HG03280 (cell line): ENCODE measurements at regions not wholly inside any gene's neighbourhood (a gene's known extent, or its start where the extent isn't known, plus 50 kb on each side); places are given as distances from the start of the nearest gene placed in this dataset.

ENCODE experiments used
- ATAC-seq: cut with Tn5 transposase; IDR thresholded peaks from one replicate; pipeline ENCODE4 v1.9.1; 2021; ENCODE audit warnings: mild to moderate bottlenecking, moderate library complexity; ENCODE audit not compliant: unreplicated experiment

DNA sequence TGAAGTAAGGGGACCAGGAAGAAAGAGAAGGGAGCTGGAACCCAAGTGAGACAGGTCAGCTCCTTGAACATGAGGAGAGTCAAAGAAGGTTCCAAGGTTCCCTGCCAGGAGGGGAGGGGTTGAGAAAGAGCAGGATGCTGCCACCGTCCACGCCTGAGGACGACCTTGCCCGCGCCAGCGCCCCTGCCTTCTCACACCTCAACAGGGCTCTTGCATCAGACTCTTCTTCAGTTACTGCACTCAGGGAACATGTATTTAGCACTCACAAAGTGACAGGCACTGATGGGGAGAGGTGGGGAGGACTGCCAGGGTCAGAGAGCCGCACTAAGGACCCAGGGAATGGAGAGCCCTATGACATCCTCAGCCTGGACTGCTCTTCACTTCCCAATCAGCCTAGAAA lies 102.1 kb upstream of the NUDT4 start:
- no peak for ATAC-seq

DNA sequence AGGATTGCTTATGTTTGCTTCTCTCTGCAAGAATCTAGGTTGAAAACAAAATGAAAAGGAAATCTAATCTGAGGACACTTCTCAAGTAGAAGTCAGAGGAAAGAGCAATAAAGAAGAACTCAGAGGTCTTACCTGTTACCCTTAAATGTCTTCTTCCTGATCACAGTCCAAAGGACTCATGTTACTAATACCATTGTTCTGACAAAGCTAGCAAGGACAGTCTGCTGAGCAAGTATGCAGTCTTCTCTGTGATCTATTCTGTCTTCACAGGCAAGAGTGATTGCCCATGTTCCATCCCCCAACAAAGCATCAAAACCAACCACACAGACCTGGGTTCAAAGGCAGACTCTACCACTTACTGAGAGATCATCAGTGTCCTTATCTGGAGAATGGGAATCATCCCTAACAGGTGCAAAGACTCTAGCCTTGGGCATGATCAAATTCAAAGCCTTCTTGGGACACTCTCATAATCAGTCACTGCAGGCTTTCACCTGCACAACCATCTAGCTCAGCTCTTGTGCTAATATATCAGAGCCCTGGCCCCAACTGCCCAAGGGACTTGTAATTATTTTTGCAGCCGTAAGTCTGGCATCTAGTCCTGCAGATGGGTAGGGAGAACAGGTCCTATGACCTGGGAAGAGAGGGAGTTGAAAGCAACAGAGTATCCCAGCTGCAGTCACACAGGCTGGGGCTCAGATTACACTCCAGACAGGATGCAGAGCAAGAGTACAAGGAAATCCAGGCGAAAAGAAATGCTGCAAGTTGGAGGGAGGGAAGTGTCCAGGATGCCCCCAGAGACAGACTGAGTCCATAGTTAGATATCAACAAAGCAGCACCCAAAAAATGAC lies 97.9 kb upstream of the NUDT4 start:
- ATAC-seq = no peak

DNA sequence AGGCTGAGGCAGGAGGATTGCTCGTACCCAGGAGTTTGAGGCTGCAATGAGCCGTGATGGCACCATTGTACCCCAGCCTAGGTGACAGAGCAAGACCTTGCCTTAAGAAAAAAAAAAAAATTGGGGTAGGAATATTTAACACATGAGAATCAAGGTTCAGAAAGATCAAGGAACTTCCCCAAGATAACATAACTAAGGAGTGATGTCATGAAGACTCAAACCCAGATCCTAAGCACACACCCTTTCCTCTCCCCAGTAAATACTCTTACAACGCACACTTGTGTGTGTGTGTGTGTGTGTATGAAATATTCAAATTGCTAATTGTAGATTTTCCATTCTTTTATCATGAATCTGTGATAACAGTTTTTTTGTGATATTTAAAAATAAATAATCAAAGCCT lies 90.6 kb upstream of the NUDT4 start:
- ATAC-seq = no peak

DNA sequence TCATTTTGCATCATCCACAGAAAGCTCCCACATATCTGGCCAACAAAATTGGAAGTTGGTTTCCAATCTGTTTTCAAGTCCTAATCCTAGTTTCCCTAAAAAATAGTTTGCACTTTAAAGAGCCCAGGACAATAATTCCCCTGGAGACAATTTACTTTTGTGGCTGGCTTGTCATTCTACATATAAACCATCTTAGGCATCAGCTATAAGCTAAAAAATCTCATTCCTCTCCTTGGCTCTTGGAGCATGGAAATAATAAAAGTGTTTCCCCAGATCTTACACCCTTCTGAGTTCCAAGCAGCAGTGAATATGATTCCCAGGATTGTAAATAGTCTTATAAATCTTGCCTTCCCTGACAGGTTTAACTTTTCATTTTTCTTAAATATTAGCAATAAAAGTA lies 89.1 kb upstream of the NUDT4 start:
- ATAC-seq = no peak

DNA sequence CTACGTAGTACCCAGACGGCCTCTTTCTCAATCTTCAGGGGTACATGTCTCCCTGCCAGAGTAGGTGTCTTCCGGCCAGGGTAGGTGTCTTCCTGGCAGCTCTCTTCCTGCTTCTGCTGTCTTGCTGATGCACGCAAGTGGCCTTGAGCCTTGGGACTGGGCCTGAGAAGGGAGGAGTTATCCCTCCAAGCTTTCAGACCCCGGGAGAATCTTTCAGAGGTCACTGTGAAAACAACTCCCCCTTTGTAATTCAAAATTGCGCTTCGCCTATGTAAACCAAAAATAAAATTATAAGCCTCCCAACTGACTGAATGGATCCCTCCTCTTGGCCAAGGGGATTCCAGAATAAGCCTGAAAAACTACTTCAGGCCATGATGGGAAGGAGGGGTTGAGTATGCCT lies 87.3 kb upstream of the NUDT4 start:
- ATAC-seq = no peak

DNA sequence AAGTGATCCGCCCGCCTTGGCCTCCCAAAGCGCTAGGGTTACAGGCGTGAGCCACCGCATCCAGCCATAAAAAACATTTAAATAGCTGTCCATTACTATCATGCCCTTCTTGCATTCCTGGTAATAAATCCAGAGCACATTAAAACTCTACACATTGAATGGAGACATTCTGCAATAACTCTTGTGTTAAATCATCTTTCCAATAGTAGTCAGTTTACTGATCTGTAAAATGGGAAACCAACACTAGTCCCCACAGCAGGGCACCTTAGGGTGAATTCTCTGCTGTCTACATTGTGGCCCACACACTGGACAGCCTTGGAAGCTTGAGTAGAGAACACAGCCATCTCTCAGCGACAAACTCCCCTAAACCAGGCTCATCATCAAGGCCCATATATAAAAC lies 85.5 kb upstream of the NUDT4 start:
- ATAC-seq = no peak

DNA sequence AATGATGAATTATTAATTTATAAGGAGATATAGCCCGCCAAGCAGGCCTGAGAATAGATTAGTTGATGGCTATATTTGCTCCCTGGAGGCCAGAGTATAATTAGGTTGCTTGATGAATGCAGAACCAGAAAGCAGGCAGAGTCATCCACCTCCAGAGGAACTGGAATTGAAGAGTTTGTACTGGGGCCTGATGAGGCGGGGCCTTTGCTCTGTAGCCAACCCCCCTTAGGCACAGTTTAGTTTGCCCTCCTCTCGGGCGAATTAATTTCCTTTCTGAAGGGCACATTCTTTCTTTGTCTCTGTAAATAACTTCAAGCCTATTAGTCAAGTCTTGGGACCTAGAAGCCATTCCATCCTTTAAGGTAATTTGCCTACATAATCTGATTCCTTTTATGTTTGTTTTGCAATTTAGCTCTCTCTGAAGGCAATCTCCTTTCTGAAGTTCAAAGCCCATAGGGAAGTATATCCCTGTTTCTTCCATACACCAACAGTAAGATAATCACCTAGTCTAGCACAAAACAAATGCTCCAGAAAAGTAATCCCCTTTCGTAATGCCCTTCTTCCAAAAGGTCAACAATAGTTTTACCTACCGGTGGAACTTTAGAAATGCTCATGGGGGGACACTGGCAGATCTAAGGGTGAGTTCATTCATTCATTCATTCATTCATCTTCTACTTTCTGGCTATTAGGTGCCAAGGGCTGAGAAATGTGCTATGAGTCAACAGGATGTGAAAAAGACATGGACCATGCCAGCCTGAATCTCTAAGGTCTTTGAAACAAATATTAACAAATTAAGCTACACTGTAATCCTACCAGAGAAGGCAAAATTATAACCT lies 84.8 kb upstream of the NUDT4 start:
- no peak for ATAC-seq

DNA sequence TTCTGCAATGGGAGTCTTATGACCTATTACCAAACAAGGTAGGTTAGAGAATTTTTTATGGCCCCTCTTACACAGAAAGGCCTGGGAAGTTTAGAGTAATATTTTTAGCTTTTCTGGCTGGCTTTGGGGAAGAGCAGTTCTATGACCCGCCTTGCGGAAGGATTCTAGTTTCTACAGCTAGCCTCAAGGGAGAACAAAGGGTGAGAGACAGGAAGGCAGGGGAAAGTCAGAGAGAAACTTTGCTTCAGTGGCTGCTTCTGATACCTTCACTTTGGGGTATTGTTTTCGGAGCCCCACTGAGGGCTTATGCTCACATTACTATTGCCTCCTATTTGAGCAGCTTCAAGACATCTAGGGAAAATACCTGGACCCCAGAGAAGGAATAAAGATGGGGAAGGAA lies 80.7 kb upstream of the NUDT4 start:
- peak; percentile 83 for ATAC-seq

DNA sequence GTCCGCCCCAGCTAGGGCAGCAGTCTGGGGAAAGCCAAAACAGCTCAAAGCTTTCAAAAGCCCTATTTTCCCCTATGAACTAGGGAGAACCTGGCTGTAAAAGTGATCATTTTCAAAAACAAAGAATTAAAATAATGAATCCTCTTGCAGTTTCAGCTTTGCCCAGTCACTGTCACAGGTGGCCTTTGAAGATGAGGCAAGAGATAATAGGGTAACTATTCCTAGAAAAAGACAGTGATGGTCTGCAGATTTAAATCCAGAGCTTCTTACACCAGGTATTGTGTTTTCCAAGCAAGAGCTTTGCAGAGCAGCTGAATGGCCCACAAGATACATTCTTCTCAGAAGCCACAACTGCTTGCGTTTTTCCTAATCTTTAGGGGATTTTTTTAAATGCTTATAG lies 80.2 kb upstream of the NUDT4 start:
- no peak for ATAC-seq

DNA sequence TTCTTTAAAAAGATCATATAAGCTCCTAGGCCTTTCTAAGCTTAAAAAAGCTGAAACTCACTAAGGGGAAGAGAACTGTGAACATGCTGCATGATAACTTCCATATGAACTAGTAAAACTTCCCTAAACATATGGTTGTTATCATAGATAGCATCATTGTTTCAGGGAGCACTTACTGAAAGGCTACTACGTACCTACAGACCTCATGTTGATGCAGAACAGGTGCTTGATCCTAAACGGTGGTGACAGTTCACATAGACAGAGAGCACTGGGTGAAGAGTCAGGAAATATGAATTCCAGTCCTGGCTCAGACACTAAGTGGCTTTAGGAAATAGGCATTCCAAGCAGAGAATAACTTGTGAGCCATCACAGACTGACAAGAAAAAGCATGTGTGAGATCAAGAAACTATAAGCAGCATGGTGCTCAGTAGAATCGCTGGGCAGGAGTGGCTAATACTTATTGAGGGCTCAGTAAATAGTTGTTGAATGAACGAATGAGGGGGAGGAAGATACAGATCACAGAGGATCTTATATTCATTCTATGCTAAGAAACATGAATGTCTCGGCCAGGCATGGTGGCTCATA lies 78.4 kb upstream of the NUDT4 start:
- no peak for ATAC-seq

DNA sequence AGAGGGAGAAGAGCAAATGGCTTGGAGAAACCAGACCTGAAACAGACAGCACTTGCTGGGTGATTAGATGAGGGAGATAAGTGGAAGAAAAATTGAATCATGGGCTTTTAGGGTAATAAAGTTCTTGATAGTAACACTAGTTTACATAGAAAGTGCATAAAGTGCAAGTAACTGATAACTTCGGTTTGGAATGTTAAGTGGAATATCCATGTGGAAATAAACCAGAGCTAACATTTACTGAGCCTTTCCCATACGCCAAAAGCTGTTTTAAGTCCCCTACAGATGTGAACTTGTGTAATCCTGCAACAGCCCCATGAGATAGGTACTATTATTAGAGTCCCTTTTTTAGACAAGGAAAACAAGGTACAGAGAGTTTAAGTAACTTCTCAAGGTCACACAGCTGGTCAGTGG lies 77.1 kb upstream of the NUDT4 start:
- ATAC-seq = no peak

DNA sequence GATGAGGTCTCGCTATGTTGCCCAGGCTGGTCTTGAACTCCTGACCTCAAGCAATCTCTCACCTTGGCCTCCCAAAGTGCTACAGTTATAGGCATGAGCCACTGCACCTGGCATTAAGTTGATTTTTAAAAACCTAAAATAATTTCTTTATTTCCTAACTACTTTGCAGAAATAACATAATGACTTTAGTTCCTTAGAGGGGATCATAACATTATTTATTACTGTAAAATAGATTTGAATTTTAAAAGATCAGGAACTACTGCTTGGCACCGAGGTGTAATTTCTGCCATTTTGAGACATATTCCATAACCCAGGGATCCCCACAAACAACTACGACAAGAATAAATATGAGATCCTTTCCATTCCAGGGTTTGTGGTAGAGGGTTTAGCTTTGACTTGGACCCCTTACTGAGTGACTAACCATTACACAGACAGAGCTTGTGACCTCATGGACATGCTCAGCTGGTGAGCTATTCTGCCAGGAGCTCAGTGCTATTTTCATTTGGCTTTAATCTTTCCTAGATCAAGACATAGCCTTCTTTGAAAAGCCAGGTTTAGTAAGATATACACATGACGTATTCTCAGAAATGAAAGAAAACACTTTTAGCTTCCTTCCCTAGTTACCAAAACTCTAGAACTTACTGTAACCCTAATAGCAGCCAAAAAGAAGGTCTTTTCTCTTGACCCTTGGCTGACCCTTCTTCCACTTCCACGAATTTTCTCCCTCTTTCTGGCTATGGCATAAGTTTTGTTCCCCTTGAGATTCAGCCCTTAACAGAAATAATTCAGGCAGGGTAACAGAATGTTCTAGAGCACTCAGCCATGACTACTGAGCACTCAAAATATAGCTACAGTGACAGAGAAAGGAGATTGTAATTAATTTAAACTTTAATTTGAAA lies 75.1 kb upstream of the NUDT4 start:
- ATAC-seq = no peak

DNA sequence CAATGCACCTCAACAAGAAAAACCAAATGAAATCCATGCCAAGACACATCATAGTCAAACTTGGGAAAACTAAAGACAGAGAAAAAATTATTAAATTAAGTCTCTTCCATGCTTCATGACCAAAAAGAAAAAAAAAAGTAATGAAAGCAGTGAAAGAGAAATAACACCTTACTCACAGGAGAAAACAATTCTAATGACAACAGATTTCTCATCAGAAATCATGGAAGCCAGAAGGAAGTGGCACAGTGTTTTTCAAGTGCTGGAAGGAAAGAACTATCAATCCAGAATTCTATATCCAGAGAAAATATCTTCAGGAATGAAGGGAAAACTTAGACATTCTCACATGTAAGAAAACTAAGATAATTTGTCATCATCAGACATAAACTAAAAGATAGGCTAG lies 71.1 kb upstream of the NUDT4 start:
- ATAC-seq = no peak

DNA sequence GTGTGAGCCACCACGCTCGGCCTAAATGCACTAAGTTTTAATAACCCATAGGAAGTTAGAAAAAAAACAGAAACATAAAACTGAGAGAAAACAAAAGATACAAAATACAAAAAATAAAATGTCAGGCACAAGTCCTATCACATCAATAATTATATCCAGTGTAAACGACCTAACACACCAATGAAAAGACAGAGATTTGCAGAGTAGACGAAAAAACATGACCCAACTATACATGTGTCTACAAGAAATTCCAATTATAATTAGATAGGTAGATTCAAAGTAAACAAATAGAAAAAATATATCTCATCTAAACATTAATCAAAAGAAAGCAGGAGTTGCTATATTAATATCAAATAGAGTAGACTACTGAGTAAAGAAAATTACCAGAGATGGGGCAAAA lies 69.4 kb upstream of the NUDT4 start:
- no peak for ATAC-seq

DNA sequence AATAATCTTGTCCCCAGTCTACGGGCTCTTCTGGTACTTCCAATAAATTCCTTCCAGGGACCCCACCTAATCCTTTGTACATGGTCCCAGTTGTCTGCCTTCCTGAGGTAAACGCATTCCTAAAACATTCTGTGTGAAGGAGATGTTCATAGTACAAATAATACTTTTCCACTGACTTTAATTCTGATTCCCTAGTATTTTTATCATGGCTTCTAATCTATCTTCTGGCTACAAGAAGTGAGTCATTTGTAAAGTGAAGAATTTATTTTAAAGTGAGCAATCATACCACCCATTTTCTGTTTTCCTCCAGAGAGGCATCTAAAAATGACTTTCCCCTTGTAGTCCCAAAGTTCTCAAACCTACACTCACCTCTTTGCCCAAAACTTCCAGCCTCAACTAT lies 65.9 kb upstream of the NUDT4 start:
- ATAC-seq = no peak

DNA sequence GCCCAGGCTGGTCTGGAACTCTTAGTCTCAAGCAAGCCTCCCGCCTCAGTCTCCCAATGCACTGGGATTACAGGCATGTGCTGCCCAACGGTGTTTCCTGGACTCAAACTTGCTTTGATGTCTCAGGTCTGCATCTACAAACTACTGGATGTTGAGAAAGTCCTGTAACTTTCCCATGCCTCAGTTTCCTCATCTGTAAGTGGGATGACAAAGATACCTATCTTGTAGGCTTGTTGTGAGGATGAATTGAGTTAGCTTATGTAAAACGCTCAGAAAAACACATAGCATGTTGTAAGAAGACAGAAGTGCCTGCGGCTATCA lies 63.6 kb upstream of the NUDT4 start:
- no peak for ATAC-seq

DNA sequence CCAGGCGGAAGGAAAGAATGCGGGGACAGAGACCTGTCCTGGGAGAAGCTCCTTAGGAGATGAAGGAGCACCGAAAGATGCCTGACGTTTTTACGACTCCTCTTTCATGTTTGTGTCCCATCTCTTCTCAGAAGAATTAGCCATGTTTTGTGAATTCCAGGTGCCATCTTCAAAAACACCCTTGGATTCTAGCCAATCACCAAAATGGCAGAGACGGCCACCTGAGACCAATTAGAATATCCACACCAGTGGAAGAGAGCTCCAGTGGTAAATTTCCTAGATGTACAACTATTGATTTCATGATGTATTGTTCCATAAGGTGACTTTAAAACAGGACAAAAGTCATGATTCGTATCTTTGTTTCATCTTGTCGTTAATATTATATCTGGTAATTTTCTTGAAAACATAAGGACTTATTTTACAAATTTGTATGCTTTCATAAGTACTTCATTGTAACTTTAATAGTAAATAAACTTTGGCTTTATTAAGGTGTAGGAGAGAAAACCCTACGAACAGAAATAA lies 62.3 kb upstream of the NUDT4 start:
- ATAC-seq = no peak

DNA sequence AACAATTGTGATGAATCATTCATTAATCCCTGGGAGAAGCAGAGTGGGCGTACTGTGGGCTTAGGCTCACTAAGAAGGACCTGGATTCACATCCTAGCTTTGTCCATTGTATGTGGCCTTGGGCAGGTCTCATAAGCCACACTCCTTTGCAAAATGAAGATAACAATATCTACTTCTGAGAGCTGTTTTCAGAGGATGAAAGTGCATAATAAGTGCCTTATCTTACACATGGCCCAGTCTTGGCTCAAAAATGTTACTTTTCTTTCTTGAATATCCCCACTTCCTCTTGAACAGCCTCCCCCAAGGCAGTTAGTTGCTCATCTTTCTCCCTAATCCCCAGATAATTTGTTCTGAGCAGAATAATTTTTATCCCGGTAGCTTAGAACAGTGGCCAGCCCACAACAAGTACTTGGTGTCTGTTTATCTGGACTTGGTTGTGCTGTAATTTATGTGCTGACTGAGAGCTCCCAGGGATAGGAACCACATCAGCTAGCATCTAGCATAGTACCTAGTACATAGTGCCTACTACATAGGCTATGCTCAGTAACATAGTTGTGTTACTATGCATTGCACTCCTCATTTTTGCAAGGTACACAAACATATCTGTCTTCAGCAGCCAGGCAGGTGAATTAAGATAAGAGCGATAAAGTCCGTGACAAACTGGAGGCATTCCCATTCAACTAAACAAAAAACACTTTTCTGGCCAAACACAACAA lies 61.7 kb upstream of the NUDT4 start:
- no peak for ATAC-seq

DNA sequence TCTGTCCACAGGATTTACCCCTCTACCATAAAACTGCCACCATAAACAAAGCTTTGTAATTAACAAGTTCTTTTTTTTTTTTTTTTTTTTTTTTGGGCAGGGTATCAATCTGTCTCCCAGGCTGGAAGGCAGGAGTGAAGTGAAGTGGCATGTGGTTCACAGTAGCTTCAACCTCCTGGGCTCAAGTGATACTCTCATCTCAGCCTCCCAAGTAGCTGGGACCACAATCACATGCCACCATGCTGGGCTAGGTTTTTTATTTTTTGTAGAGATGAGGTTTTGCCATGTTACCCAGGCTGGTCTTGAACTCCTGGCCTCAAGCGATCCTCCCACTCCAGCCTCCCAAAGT lies 61.1 kb upstream of the NUDT4 start:
- ATAC-seq = no peak

DNA sequence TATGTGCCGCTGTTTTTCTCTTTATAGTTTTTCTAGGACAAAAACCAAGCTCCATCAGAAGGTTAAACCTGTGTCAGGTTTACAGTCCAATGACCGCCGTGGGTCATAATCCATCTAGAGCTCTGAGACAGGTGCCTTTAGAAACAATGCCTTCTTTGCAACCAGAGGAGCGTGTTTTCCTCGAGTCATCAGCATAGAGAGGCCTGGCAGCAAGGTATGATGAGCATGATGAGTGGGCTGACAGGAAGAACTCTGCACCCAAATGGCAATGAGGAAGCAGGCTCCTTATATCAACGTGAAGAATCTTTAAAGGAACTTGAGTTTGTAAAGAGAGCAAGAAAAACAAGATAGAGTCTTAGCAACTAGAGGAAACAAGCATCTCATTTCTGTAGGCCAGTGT lies 60.5 kb upstream of the NUDT4 start:
- ATAC-seq = no peak
